Panc1 (cell line): ENCODE measurements at regions not wholly inside any gene's neighbourhood (a gene's known extent, or its start where the extent isn't known, plus 50 kb on each side); places are given as distances from the start of the nearest gene placed in this dataset.

Experiments used
- POLR2AphosphoS5 ChIP-seq: IDR thresholded peaks from 2 replicates; pipeline ENCODE4 v1.6.1; 2012; ENCODE audit warnings: mild to moderate bottlenecking, low read depth, low read length, moderate library complexity
- SIN3A ChIP-seq: IDR thresholded peaks from 2 replicates; pipeline ENCODE4 v1.6.1; 2012; ENCODE audit warnings: low read depth, mild to moderate bottlenecking, low read length, moderate library complexity, borderline replicate concordance; ENCODE audit not compliant: insufficient read depth
- TF ChIP-seq, protein P1 (sequence below): fragments of 450-650 bp; IDR thresholded peaks from 2 replicates; pipeline ENCODE4 v1.5.1; 2017; ENCODE audit warnings: mild to moderate bottlenecking

DNA sequence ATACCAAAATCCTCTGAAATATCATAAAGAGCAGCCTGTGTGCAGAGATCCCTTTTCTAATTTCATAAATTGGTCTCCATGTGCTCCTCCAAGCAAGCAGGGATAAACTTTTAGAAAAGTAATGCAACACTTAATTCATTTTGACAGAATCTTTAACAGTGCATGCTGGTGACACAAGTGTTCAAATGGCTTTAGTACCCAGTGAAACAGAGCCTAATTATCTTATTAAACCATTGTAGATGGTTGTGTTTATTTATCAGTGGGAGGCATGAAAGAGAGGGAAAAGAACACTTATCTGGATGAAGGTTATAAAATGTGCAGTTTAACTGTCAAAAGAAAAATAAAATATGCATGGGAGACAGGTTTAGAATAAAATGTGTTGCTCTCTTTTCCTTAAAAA, 945.0 kb upstream of the PCDH20 start:
- TF ChIP-seq, protein P1, sequence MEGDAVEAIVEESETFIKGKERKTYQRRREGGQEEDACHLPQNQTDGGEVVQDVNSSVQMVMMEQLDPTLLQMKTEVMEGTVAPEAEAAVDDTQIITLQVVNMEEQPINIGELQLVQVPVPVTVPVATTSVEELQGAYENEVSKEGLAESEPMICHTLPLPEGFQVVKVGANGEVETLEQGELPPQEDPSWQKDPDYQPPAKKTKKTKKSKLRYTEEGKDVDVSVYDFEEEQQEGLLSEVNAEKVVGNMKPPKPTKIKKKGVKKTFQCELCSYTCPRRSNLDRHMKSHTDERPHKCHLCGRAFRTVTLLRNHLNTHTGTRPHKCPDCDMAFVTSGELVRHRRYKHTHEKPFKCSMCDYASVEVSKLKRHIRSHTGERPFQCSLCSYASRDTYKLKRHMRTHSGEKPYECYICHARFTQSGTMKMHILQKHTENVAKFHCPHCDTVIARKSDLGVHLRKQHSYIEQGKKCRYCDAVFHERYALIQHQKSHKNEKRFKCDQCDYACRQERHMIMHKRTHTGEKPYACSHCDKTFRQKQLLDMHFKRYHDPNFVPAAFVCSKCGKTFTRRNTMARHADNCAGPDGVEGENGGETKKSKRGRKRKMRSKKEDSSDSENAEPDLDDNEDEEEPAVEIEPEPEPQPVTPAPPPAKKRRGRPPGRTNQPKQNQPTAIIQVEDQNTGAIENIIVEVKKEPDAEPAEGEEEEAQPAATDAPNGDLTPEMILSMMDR, result no peak
- TF ChIP-seq SIN3A (no peak), POLR2AphosphoS5 (no peak)
